Endodermal cell (in vitro differentiated cells): ENCODE measurements at regions not wholly inside any gene's neighbourhood (a gene's known extent, or its start where the extent isn't known, plus 50 kb on each side); places are given as distances from the start of the nearest gene placed in this dataset. TPM values are rescaled to one million over a fixed set of nuclear protein-coding genes. Genes with fewer than 3 reads are reported as not detected.

Experiments
- DNase-seq: peaks from one replicate; pipeline ENCODE4 v3.0.0-alpha.2; 2017
- H3K27ac ChIP-seq: 2 replicates; pipeline ENCODE4 v1.5.1; 2013; ENCODE audit warnings: mild to moderate bottlenecking, low read depth, low read length, moderate library complexity
- H3K27me3 ChIP-seq: 2 replicates; pipeline ENCODE4 v1.6.1; 2013; ENCODE audit warnings: mild to moderate bottlenecking, low read length, moderate library complexity; ENCODE audit not compliant: insufficient read depth, control insufficient read depth, poor library complexity, severe bottlenecking
- H3K36me3 ChIP-seq: 2 replicates; pipeline ENCODE4 v1.7.0; 2013; ENCODE audit warnings: mild to moderate bottlenecking, low read length, moderate library complexity; ENCODE audit not compliant: control insufficient read depth, insufficient read depth
- H3K4me1 ChIP-seq: one replicate; pipeline ENCODE4 v1.7.0; 2013; ENCODE audit warnings: low read length; ENCODE audit not compliant: control insufficient read depth, insufficient read depth
- H3K4me3 ChIP-seq: 2 replicates; pipeline ENCODE4 v1.5.1; 2013; ENCODE audit warnings: mild to moderate bottlenecking, low read length, moderate library complexity
- H3K9ac ChIP-seq: 2 replicates; pipeline ENCODE4 v1.6.1; 2013; ENCODE audit warnings: mild to moderate bottlenecking, low read length, moderate library complexity; ENCODE audit not compliant: poor library complexity, severe bottlenecking; ENCODE audit errors: extremely low read depth
- H3K9me3 ChIP-seq: 2 replicates; pipeline ENCODE4 v1.6.1; 2013; ENCODE audit warnings: mild to moderate bottlenecking, low read length, moderate library complexity; ENCODE audit not compliant: control insufficient read depth
- H3K27ac Mint-ChIP-seq: 2 replicates; pipeline ENCODE4 v1.8.0; 2020; ENCODE audit warnings: mixed read lengths
- H3K27me3 Mint-ChIP-seq: 2 replicates; pipeline ENCODE4 v1.8.0; 2021; ENCODE audit warnings: mild to moderate bottlenecking, mixed read lengths; ENCODE audit not compliant: insufficient read depth
- H3K36me3 Mint-ChIP-seq: 2 replicates; pipeline ENCODE4 v1.8.0; 2020; ENCODE audit warnings: low read depth, mixed read lengths
- H3K4me1 Mint-ChIP-seq: 2 replicates; pipeline ENCODE4 v1.8.0; 2020; ENCODE audit warnings: mixed read lengths
- H3K4me3 Mint-ChIP-seq: 2 replicates; pipeline ENCODE4 v1.8.0; 2020; ENCODE audit warnings: mild to moderate bottlenecking, moderate library complexity, mixed read lengths
- H3K9me3 Mint-ChIP-seq: 2 replicates; pipeline ENCODE4 v1.8.0; 2020; ENCODE audit warnings: mild to moderate bottlenecking, mixed read lengths
- WGBS, 2 experiments: methylation state at CpG; one replicate each; pipeline versions ENCODE4 v1.1.5 to v1.1.7; 2013; ENCODE audit warnings: missing lambda C conversion rate in 2 of 2, mixed read lengths in 1 of 2; ENCODE audit not compliant: insufficient coverage in 1 of 2, insufficient read length in 1 of 2; 5-methylcytosine and 5-hydroxymethylcytosine counted together
- microRNA-seq: library from miRNA; unstranded; fragments of <30 nt; microRNA quantifications from one replicate; pipeline ENCODE4 v1.2.0, GENCODE V29; 2020; ENCODE audit warnings: borderline microRNAs expressed
- TF ChIP-seq, protein P1 (sequence below): fragments of 200-600 bp; sonication (generic); conservative IDR thresholded peaks from 2 replicates; pipeline ENCODE4 v1.5.0; 2021; ENCODE audit warnings: antibody characterized with exemption, mild to moderate bottlenecking

DNA sequence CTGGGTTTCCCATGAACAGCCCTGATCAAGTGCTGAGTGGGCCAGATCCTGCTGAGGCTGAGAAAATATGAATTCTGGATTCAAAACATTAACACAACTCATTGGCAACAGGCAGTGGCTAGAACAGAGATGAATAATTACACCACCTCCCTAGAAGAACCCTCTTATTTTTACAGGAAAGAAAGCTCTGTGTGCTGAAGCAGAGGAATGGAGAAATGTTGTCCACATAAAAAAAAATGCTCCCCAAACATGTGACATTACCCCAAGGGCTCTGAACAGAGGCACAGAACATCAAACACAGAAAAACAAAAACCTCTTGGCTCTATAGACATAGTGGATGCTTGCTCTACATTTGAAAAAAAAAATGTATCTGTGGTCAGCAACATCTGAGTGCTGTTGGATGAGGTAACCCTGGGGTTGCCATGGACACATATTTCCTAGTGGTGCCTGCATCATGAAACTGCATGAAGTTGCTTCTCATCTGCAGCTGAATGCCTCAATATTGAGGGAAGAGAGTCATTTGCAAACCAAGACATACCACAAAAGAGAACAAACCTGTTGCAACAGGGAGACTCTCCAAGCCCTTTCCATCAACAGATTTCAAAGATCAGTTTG lies 98.8 kb downstream of the SNX19 start:
- H3K27ac Mint-ChIP-seq: no peak overlapping the region
- H3K27me3 Mint-ChIP-seq: peaks cover 10% of the 10 kb centered on the region

DNA sequence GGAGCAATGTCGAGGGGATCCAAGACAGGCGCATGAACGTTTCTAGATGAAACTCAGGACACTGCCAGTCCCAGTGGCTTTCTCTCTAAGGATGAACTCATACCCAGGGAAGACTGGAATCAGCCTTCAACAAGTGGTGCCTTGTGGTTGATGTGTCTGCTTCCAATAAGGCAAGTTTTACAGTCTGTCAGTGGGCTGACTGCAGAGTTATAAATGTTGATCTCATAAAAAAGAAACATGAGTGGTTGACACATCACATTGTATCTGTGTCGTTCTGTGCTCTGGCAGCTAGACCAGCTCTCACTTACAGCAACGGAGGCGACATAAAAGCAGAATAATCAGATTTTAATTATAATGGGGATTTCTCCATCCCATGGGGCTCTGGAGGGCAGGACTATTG lies 96.7 kb downstream of the SNX19 start:
- Mint-ChIP-seq H3K4me1 (no peaks in the 10 kb centered on the region), H3K4me3 (no peak overlapping the region), H3K9me3 (no peaks in the 10 kb centered on the region), H3K27me3 (peaks cover 10% of the 10 kb centered on the region), H3K27ac (no peak overlapping the region), H3K36me3 (no peaks in the 10 kb centered on the region)
- TF ChIP-seq, protein P1, sequence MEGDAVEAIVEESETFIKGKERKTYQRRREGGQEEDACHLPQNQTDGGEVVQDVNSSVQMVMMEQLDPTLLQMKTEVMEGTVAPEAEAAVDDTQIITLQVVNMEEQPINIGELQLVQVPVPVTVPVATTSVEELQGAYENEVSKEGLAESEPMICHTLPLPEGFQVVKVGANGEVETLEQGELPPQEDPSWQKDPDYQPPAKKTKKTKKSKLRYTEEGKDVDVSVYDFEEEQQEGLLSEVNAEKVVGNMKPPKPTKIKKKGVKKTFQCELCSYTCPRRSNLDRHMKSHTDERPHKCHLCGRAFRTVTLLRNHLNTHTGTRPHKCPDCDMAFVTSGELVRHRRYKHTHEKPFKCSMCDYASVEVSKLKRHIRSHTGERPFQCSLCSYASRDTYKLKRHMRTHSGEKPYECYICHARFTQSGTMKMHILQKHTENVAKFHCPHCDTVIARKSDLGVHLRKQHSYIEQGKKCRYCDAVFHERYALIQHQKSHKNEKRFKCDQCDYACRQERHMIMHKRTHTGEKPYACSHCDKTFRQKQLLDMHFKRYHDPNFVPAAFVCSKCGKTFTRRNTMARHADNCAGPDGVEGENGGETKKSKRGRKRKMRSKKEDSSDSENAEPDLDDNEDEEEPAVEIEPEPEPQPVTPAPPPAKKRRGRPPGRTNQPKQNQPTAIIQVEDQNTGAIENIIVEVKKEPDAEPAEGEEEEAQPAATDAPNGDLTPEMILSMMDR: no peak
- H3K36me3 ChIP-seq: no peaks in the 10 kb centered on the region
- H3K27ac ChIP-seq: no peak overlapping the region
- DNase-seq: no peak
- WGBS, 2 experiments: 84 to 94% methylated on average over 4 to 6 of the region's 6 CpGs
- no peaks in the 10 kb centered on the region for H3K9me3 ChIP-seq
- H3K4me1 ChIP-seq: no peaks in the 10 kb centered on the region
- no peak overlapping the region for H3K4me3 ChIP-seq
- H3K9ac ChIP-seq: no peak overlapping the region
- H3K27me3 ChIP-seq: no peaks in the 10 kb centered on the region

More for the DNA sequence above, 98.8 kb downstream of the SNX19 start:
- peaks cover 5% of the 10 kb centered on the region for H3K4me1 ChIP-seq
- H3K4me3 ChIP-seq: no peak overlapping the region
- Mint-ChIP-seq H3K4me3 (no peak overlapping the region), H3K4me1 (peaks cover 14% of the 10 kb centered on the region), H3K36me3 (no peaks in the 10 kb centered on the region), H3K9me3 (no peaks in the 10 kb centered on the region)
- no peak overlapping the region for H3K9ac ChIP-seq
- no peak overlapping the region for H3K27ac ChIP-seq
- H3K27me3 ChIP-seq: no peaks in the 10 kb centered on the region
- no peak for DNase-seq
- H3K36me3 ChIP-seq: no peaks in the 10 kb centered on the region
- TF ChIP-seq, protein P1: no peak
- no peaks in the 10 kb centered on the region for H3K9me3 ChIP-seq

Small RNA genes lying in the stretch of these regions (microRNA-seq; reads per million reads assigned to microRNA genes)
- gene MIR8052: not detected
